GM12878 (cell line): ENCODE measurements at regions not wholly inside any gene's neighbourhood (a gene's known extent, or its start where the extent isn't known, plus 50 kb on each side); places are given as distances from the start of the nearest gene placed in this dataset.

Experiments used
- ATF7 ChIP-seq: fragments of 450-650 bp; IDR thresholded peaks from 2 replicates; pipeline ENCODE4 v1.6.1; 2016; ENCODE audit warnings: low read depth, mild to moderate bottlenecking
- CREM ChIP-seq: IDR thresholded peaks from 2 replicates; pipeline ENCODE4 v1.6.1; 2014; ENCODE audit warnings: antibody characterized with exemption, low read depth
- CUX1 ChIP-seq: IDR thresholded peaks from 2 replicates; pipeline ENCODE4 v1.6.1; 2012; ENCODE audit warnings: improper control_type of control experiment, low read depth, low read length; ENCODE audit not compliant: insufficient replicate concordance
- HCFC1 ChIP-seq: fragments of 150-350 bp; IDR thresholded peaks from 2 replicates; pipeline ENCODE4 v1.6.1; 2014; ENCODE audit warnings: low read length
- KLF5 ChIP-seq: fragments of 450-650 bp; IDR thresholded peaks from 2 replicates; pipeline ENCODE4 v1.6.1; 2014; ENCODE audit warnings: mild to moderate bottlenecking; ENCODE audit not compliant: partially characterized antibody
- NFYA ChIP-seq: IDR thresholded peaks from 2 replicates; pipeline ENCODE4 v1.6.1; 2011; ENCODE audit warnings: low read depth, mild to moderate bottlenecking, low read length, improper control_type of control experiment, borderline replicate concordance
- NKRF ChIP-seq: fragments of 450-650 bp; conservative IDR thresholded peaks from 2 replicates; pipeline ENCODE4 v1.6.1; 2017; ENCODE audit warnings: mild to moderate bottlenecking, moderate library complexity
- NR2C1 ChIP-seq: fragments of 450-650 bp; IDR thresholded peaks from 2 replicates; pipeline ENCODE4 v1.6.1; 2017; ENCODE audit warnings: antibody characterized with exemption, mild to moderate bottlenecking, moderate library complexity
- NR2C2 ChIP-seq: IDR thresholded peaks from 2 replicates; pipeline ENCODE4 v1.6.1; 2011; ENCODE audit warnings: borderline replicate concordance, low read depth; ENCODE audit not compliant: control insufficient read depth, insufficient read length
- NRF1 ChIP-seq: conservative IDR thresholded peaks from 2 replicates; pipeline ENCODE4 v1.6.1; 2011; ENCODE audit warnings: mild to moderate bottlenecking, low read depth, low read length, improper control_type of control experiment
- PAX8 ChIP-seq: fragments of 450-650 bp; IDR thresholded peaks from 2 replicates; pipeline ENCODE4 v1.6.1; 2017; ENCODE audit warnings: mild to moderate bottlenecking, moderate library complexity
- SP1 ChIP-seq: IDR thresholded peaks from one replicate; pipeline ENCODE4 v1.6.1; 2011; ENCODE audit warnings: low read depth, low read length
- TBL1XR1 ChIP-seq: IDR thresholded peaks from 2 replicates; pipeline ENCODE4 v1.6.1; 2012; ENCODE audit warnings: low read depth, low read length, improper control_type of control experiment
- YBX1 ChIP-seq: fragments of 450-650 bp; IDR thresholded peaks from 2 replicates; pipeline ENCODE4 v1.6.1; 2016; ENCODE audit warnings: antibody characterized with exemption
- ZBED1 ChIP-seq: IDR thresholded peaks from 2 replicates; pipeline ENCODE4 v1.6.1; 2016; ENCODE audit warnings: borderline replicate concordance
- ZNF217 ChIP-seq: fragments of 450-650 bp; IDR thresholded peaks from 2 replicates; pipeline ENCODE4 v1.6.1; 2017; ENCODE audit warnings: antibody characterized with exemption, mild to moderate bottlenecking
- ZNF622 ChIP-seq: fragments of 450-650 bp; IDR thresholded peaks from 2 replicates; pipeline ENCODE4 v1.6.1; 2017; ENCODE audit warnings: mild to moderate bottlenecking, inconsistent platforms
- ZZZ3 ChIP-seq: IDR thresholded peaks from 2 replicates; pipeline ENCODE4 v1.6.1; 2011; ENCODE audit warnings: low read depth; ENCODE audit not compliant: control insufficient read depth, insufficient read length
- TF ChIP-seq, protein P1 (sequence below): IDR thresholded peaks from 2 replicates; pipeline ENCODE4 v1.6.1; 2011; ENCODE audit warnings: borderline replicate concordance, low read depth, mild to moderate bottlenecking, moderate library complexity, low read length; ENCODE audit not compliant: insufficient read depth, poor library complexity, severe bottlenecking

- TF ChIP-seq CUX1 (no peak), NR2C2 (no peak), SP1 (no peak), NR2C1 (no peak), KLF5 (no peak), PAX8 (0 out of 2 replicates have a peak, but pooled peaks have one; percentile 6), ZBED1 (no peak), NKRF (no peak; the same call in 1 of the 2 replicates), ZNF622 (no peak), ATF7 (peak; percentile 54), ZZZ3 (no peak), NFYA (no peak), YBX1 (no peak), NRF1 (no peak), TBL1XR1 (no peak), HCFC1 (no peak), CREM (peak; percentile 18; the same call in 1 of the 2 replicates), ZNF217 (peak; percentile 71; the same call in 1 of the 2 replicates)
- TF ChIP-seq, protein P1, sequence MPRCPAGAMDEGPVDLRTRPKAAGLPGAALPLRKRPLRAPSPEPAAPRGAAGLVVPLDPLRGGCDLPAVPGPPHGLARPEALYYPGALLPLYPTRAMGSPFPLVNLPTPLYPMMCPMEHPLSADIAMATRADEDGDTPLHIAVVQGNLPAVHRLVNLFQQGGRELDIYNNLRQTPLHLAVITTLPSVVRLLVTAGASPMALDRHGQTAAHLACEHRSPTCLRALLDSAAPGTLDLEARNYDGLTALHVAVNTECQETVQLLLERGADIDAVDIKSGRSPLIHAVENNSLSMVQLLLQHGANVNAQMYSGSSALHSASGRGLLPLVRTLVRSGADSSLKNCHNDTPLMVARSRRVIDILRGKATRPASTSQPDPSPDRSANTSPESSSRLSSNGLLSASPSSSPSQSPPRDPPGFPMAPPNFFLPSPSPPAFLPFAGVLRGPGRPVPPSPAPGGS = no peak
Observed at GRCh38 chr10:31090894-31091607, 59.4 kb upstream of the ZNF438 start (continued).
